HCT116 (cell line): ENCODE measurements at regions not wholly inside any gene's neighbourhood (a gene's known extent, or its start where the extent isn't known, plus 50 kb on each side); places are given as distances from the start of the nearest gene placed in this dataset.

Experiments
- ATAC-seq: fragments of 200-7000 bp; cut with Tn5 transposase; 2 replicates; pipeline ENCODE4 v1.9.1; 2020; ENCODE audit warnings: mild to moderate bottlenecking, moderate library complexity
- BruUV-seq: library from RNA; stranded (reverse); fragments of 400-500 nt; replicated peaks from 2 replicates; lab custom pipeline; 2021; lab: Mats Ljungman, UMichigan
- CTCF ChIA-PET: fragments of 300-600 bp; sonication (Branson Sonifier 250); formaldehyde crosslinking; loops from one replicate; lab custom pipeline; 2021; ENCODE audit warnings: antibody characterized with exemption; lab: Charles Lee
- POLR2A ChIA-PET: fragments of 300-600, 350-600 bp; sonication (Branson Sonifier 250); formaldehyde crosslinking; loops from one replicate; lab custom pipeline; 2021; ENCODE audit warnings: antibody characterized with exemption; lab: Charles Lee
- RAD21 ChIA-PET, 2 experiments: fragments of 300-600 bp; sonication (Branson Sonifier 250); formaldehyde crosslinking; loops; one replicate each; lab custom pipeline; 2023; ENCODE audit warnings: low total read pairs in 2 of 2; ENCODE audit not compliant: uncharacterized antibody in 2 of 2, unreplicated experiment in 2 of 2, low non-redundant PET in 1 of 2; lab: Charles Lee
- DNase-seq: peaks from one replicate; pipeline ENCODE4 v3.0.0-alpha.2; 2010; ENCODE audit warnings: low read depth, low spot score
- H2AFZ ChIP-seq: fragments of 200-600 bp; shearing (Covaris generic), sonication (generic); 2 replicates; pipeline ENCODE4 v1.6.1; 2017; ENCODE audit warnings: low read depth, mixed run types, mixed read lengths, antibody characterized with exemption, low read length; ENCODE audit not compliant: poor library complexity, severe bottlenecking
- H3K27ac ChIP-seq: 2 replicates; pipeline ENCODE4 v1.5.1; 2012; ENCODE audit warnings: low read depth, low read length
- H3K27me3 ChIP-seq: fragments of 200-600 bp; sonication (generic); 2 replicates; pipeline ENCODE4 v1.6.1; 2016; ENCODE audit warnings: mixed run types, low read length, mixed read lengths; ENCODE audit not compliant: insufficient read depth
- H3K36me3 ChIP-seq, 2 experiments: fragments of 200-500 bp in 1 of 2; fragments of 200-600 bp in 1 of 2; sonication (Bioruptor generic) in 1 of 2; sonication (generic) in 1 of 2; 2 replicates each; pipeline versions ENCODE4 v1.5.1 to v1.6.1; 2014 to 2016; ENCODE audit warnings: low read length in 2 of 2, inconsistent platforms in 1 of 2, mixed read lengths in 1 of 2, mixed run types in 1 of 2; ENCODE audit not compliant: insufficient read depth in 2 of 2, control insufficient read depth in 1 of 2
- H3K4me1 ChIP-seq, 2 experiments: fragments of 200-600 bp in 1 of 2; sonication (generic) in 1 of 2; 2 replicates each; pipeline versions ENCODE4 v1.5.1 to v1.6.1; 2012 to 2017; ENCODE audit warnings: low read length in 2 of 2, inconsistent platforms in 1 of 2, mild to moderate bottlenecking in 1 of 2, mixed read lengths in 1 of 2, mixed run types in 1 of 2, moderate library complexity in 1 of 2; ENCODE audit not compliant: insufficient read depth in 2 of 2, control insufficient read depth in 1 of 2
- H3K4me2 ChIP-seq: fragments of 200-600 bp; sonication (generic); 2 replicates; pipeline ENCODE4 v1.6.1; 2017; ENCODE audit warnings: mixed run types, low read length, mixed read lengths
- H3K4me3 ChIP-seq, 2 experiments: fragments of 200-600 bp in 1 of 2; sonication (generic) in 1 of 2; replicated peaks in 1 of 2; 2 replicates each; pipeline ENCODE4 v1.5.1; 2011 to 2016; ENCODE audit warnings: low read length in 2 of 2, control low read depth in 1 of 2, low read depth in 1 of 2, mild to moderate bottlenecking in 1 of 2, mixed read lengths in 1 of 2, mixed run types in 1 of 2
- H3K79me2 ChIP-seq: fragments of 200-600 bp; sonication (generic); 2 replicates; pipeline ENCODE4 v1.6.1; 2017; ENCODE audit warnings: mild to moderate bottlenecking, mixed run types, low read length, moderate library complexity, mixed read lengths; ENCODE audit not compliant: insufficient read depth
- H3K9ac ChIP-seq: fragments of 200-600 bp; sonication (generic); 2 replicates; pipeline ENCODE4 v1.6.1; 2016; ENCODE audit warnings: low read length, mixed read lengths
- H3K9me2 ChIP-seq: fragments of 200-600 bp; sonication (generic), shearing (Covaris generic); 2 replicates; pipeline ENCODE4 v1.6.1; 2017; ENCODE audit warnings: mixed run types, mild to moderate bottlenecking, moderate library complexity; ENCODE audit not compliant: insufficient read depth
- H3K9me3 ChIP-seq, 2 experiments: fragments of 200-500 bp in 1 of 2; fragments of 200-600 bp in 1 of 2; sonication (Bioruptor generic) in 1 of 2; sonication (generic) in 1 of 2; 2 replicates each; pipeline ENCODE4 v1.6.1; 2014 to 2017; ENCODE audit warnings: low read length in 2 of 2, mixed read lengths in 2 of 2, inconsistent platforms in 1 of 2, low read depth in 1 of 2, mild to moderate bottlenecking in 1 of 2, mixed run types in 1 of 2, moderate library complexity in 1 of 2; ENCODE audit not compliant: control insufficient read depth in 1 of 2, insufficient read depth in 1 of 2
- H4K20me1 ChIP-seq: fragments of 200-600 bp; sonication (generic), shearing (Covaris generic); 2 replicates; pipeline ENCODE4 v1.6.1; 2017; ENCODE audit warnings: mixed run types, mild to moderate bottlenecking, moderate library complexity; ENCODE audit not compliant: insufficient read depth
- ATF3 ChIP-seq: IDR thresholded peaks from 2 replicates; pipeline ENCODE4 v1.6.1; 2012
- CBX3 ChIP-seq: IDR thresholded peaks from 2 replicates; pipeline ENCODE4 v1.6.1; 2012; ENCODE audit warnings: low read depth
- CTCF ChIP-seq, 3 experiments: fragments of 200-600 bp in 1 of 3; sonication (generic) in 1 of 3; IDR thresholded peaks in 2 of 3; conservative IDR thresholded peaks in 1 of 3; 2 replicates each; pipeline ENCODE4 v1.5.1; 2012 to 2017; ENCODE audit warnings: low read depth in 2 of 3, low read length in 2 of 3, antibody characterized with exemption in 1 of 3, borderline replicate concordance in 1 of 3, control low read depth in 1 of 3, mild to moderate bottlenecking in 1 of 3, mixed read lengths in 1 of 3, mixed run types in 1 of 3, moderate library complexity in 1 of 3; ENCODE audit not compliant: insufficient read depth in 1 of 3
- ELF1 ChIP-seq: IDR thresholded peaks from 2 replicates; pipeline ENCODE4 v1.6.1; 2012; ENCODE audit warnings: low read depth, borderline replicate concordance
- EZH2 ChIP-seq: fragments of 200-600 bp; sonication (generic); IDR thresholded peaks from 2 replicates; pipeline ENCODE4 v1.6.1; 2017; ENCODE audit warnings: antibody characterized with exemption, mixed run types
- FOSL1 ChIP-seq: IDR thresholded peaks from 2 replicates; pipeline ENCODE4 v1.6.1; 2012; ENCODE audit warnings: low read depth
- MAX ChIP-seq: IDR thresholded peaks from 2 replicates; pipeline ENCODE4 v1.6.1; 2012
- RAD21 ChIP-seq: IDR thresholded peaks from 2 replicates; pipeline ENCODE4 v1.6.1; 2012; ENCODE audit warnings: low read depth, mild to moderate bottlenecking
- SIN3A ChIP-seq: IDR thresholded peaks from 2 replicates; pipeline ENCODE4 v1.6.1; 2012; ENCODE audit warnings: low read depth
- SRF ChIP-seq: IDR thresholded peaks from 2 replicates; pipeline ENCODE4 v1.6.1; 2012; ENCODE audit warnings: low read depth
- TCF7L2 ChIP-seq: IDR thresholded peaks from 2 replicates; pipeline ENCODE4 v1.7.0; 2011; ENCODE audit warnings: borderline replicate concordance, inconsistent platforms; ENCODE audit not compliant: insufficient read depth, insufficient read length; ENCODE audit errors: extremely low read depth
- YY1 ChIP-seq: IDR thresholded peaks from 2 replicates; pipeline ENCODE4 v1.6.1; 2011; ENCODE audit warnings: low read length, low read depth, moderate library complexity, mild to moderate bottlenecking; ENCODE audit not compliant: insufficient replicate concordance; ENCODE audit errors: extremely low read depth
- intact Hi-C: fragments of 100-400 bp; cut with micrococcal nuclease; formaldehyde crosslinking; loops from 2 replicates; pipeline ENCODE4 v1.10.0; 2022

- DNase-seq, result no peak
- H3K9me2 ChIP-seq, result no peaks in the 10 kb centered on the region
- H4K20me1 ChIP-seq, result no peaks in the 10 kb centered on the region
- no peak overlapping the region for H3K4me2 ChIP-seq
- H3K4me3 ChIP-seq, result no peak overlapping the region
- no peak for TF ChIP-seq FOSL1
- TF ChIP-seq TCF7L2, result no peak
- no peak for TF ChIP-seq SIN3A
- no peak for TF ChIP-seq RAD21
- TF ChIP-seq CBX3, result no peak
- TF ChIP-seq ELF1, result no peak
- TF ChIP-seq SRF, result no peak
- no peak for TF ChIP-seq EZH2
- TF ChIP-seq YY1, result no peak
- TF ChIP-seq CTCF (IDR thresholded peaks at IDR 0.05 in 2 of 3, conservative IDR thresholded peaks at IDR 0.05 in 1 of 3; ENCODE audit: borderline replicate concordance in 1 of 3, insufficient read depth in 1 of 3, low read depth in 2 of 3, low read length in 2 of 3), result no peak
- no peak for TF ChIP-seq ATF3
- TF ChIP-seq MAX, result no peak
- H3K27me3 ChIP-seq, result no peaks in the 10 kb centered on the region
- ChIA-PET CTCF (no interaction called here), RAD21 (no interaction called here), POLR2A (no interaction called here)
- no peaks in the 10 kb centered on the region for H3K4me1 ChIP-seq
- no peak for ATAC-seq
- H3K9ac ChIP-seq, result no peak overlapping the region
- no peaks in the 10 kb centered on the region for H3K79me2 ChIP-seq
- H3K9me3 ChIP-seq, result no peaks in the 10 kb centered on the region
- H3K36me3 ChIP-seq, result no peaks in the 10 kb centered on the region
- H2AFZ ChIP-seq, result no peak overlapping the region
- intact Hi-C loops, result no loop called here
- H3K27ac ChIP-seq, result no peak overlapping the region
- BruUV-seq, result no TSS peak
These were observed 97.9 kb downstream of the TNFAIP2 start for GRCh38 chr14:103220982-103221641.
